Mammary epithelial cell (primary cell): ENCODE measurements at regions not wholly inside any gene's neighbourhood (a gene's known extent, or its start where the extent isn't known, plus 50 kb on each side); places are given as distances from the start of the nearest gene placed in this dataset.

Experiments
- CTCF ChIP-seq, 2 donors: IDR thresholded peaks in 1 of 2; conservative IDR thresholded peaks in 1 of 2; 2 replicates each; pipeline ENCODE4 v1.5.1; 2011 to 2012; ENCODE audit warnings: inconsistent platforms in 2 of 2, low read length in 2 of 2, mild to moderate bottlenecking in 2 of 2, control low read depth in 1 of 2, low read depth in 1 of 2; ENCODE audit not compliant: insufficient read depth in 1 of 2; ENCODE audit errors: extremely low read depth in 1 of 2
- EZH2 ChIP-seq: IDR thresholded peaks from 2 replicates; pipeline ENCODE4 v1.6.1; 2012; ENCODE audit warnings: low read length, inconsistent platforms, borderline replicate concordance

GRCh38 chr2:109998-110397, 63.7 kb upstream of the FAM110C start:
- TF ChIP-seq EZH2: no peak
- no peak for TF ChIP-seq CTCF (conservative IDR thresholded peaks at IDR 0.05 in 1 of 2, IDR thresholded peaks at IDR 0.05 in 1 of 2; ENCODE audit: extremely low read depth in 1 of 2, insufficient read depth in 1 of 2, low read depth in 1 of 2, low read length in 2 of 2)
